ENCODE measurements at regions not wholly inside any gene's neighbourhood (a gene's known extent, or its start where the extent isn't known, plus 50 kb on each side); places are given as distances from the start of the nearest gene placed in this dataset.

DNA sequence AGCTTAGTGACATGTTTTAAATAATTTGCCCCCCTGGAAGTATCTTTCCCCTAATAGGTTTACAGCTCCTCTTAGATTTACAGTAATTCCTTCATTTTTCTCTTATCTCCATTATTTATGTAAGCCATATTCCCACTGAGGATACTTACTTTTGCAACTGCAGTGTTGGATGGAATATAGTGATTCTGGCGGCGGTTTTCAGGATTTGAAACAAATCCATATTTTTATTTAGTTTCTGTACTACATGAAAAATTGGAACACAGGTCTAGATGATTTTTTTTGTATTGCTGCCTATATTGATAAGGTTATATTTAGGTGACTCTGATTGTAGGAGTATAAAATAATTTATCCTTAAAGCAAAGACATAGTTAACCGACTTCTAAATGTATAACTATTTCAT, 391.6 kb upstream of the SUCLG2 start:
- Histone ChIP-seq H3K27ac (no peak overlapping the region), H3K4me1 (no peaks in the 10 kb centered on the region), H3K9me3 (no peaks in the 10 kb centered on the region), H3K36me3 (no peaks in the 10 kb centered on the region), H3K27me3 (replicated peaks in 1 of 7) (no peaks in the 10 kb centered on the region), H3K4me3 (no peak overlapping the region)
- 66 to 93% (median 88%) methylated on average over 3 of the region's 3 CpGs for WGBS, 5 donors
- DNase-seq, result no peak
- intact Hi-C loops (cut with DNase I; ENCODE audit: low total_unique reads), result no loop called here
- TF ChIP-seq POLR2AphosphoS5 (IDR thresholded peaks at IDR 0.05), result no peak
- TF ChIP-seq, protein P1, sequence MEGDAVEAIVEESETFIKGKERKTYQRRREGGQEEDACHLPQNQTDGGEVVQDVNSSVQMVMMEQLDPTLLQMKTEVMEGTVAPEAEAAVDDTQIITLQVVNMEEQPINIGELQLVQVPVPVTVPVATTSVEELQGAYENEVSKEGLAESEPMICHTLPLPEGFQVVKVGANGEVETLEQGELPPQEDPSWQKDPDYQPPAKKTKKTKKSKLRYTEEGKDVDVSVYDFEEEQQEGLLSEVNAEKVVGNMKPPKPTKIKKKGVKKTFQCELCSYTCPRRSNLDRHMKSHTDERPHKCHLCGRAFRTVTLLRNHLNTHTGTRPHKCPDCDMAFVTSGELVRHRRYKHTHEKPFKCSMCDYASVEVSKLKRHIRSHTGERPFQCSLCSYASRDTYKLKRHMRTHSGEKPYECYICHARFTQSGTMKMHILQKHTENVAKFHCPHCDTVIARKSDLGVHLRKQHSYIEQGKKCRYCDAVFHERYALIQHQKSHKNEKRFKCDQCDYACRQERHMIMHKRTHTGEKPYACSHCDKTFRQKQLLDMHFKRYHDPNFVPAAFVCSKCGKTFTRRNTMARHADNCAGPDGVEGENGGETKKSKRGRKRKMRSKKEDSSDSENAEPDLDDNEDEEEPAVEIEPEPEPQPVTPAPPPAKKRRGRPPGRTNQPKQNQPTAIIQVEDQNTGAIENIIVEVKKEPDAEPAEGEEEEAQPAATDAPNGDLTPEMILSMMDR (IDR thresholded peaks at IDR 0.05 in 8 of 11, conservative IDR thresholded peaks at IDR 0.05 in 3 of 11), result no peak
- TF ChIP-seq POLR2A (IDR thresholded peaks at IDR 0.05), result no peak

DNA sequence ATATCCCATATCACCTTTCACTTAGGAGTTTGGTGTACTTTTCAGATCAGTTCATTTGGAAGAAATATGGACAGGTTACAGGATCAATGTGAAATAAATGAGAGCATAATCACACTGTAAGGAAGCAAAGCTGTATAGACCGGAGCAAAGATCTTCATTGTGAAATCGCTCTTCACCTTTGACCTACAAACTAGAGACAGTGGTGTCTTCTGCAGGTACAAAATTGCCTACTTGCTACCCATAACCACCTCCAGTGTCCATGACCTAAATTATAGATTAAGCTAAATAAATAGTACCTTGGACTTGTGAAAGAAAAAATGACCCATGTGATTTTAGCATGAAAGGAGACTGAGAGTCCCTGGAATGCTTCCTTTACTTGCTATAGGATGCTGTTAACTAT, 379.5 kb upstream of the SUCLG2 start:
- no peak for DNase-seq
- Histone ChIP-seq H3K4me1 (no peaks in the 10 kb centered on the region), H3K27me3 (replicated peaks in 1 of 7) (no peaks in the 10 kb centered on the region), H3K4me3 (no peak overlapping the region), H3K27ac (no peak overlapping the region), H3K36me3 (no peaks in the 10 kb centered on the region), H3K9me3 (no peaks in the 10 kb centered on the region)
- TF ChIP-seq, protein P1 (IDR thresholded peaks at IDR 0.05 in 8 of 11, conservative IDR thresholded peaks at IDR 0.05 in 3 of 11), result no peak
- no peak for TF ChIP-seq POLR2A (IDR thresholded peaks at IDR 0.05)
- TF ChIP-seq POLR2AphosphoS5 (IDR thresholded peaks at IDR 0.05), result no peak
- intact Hi-C loops (cut with DNase I; ENCODE audit: low total_unique reads), result no loop called here
- 89 to 98% (median 93%) methylated on average over 2 of the region's 2 CpGs for WGBS, 5 donors

DNA sequence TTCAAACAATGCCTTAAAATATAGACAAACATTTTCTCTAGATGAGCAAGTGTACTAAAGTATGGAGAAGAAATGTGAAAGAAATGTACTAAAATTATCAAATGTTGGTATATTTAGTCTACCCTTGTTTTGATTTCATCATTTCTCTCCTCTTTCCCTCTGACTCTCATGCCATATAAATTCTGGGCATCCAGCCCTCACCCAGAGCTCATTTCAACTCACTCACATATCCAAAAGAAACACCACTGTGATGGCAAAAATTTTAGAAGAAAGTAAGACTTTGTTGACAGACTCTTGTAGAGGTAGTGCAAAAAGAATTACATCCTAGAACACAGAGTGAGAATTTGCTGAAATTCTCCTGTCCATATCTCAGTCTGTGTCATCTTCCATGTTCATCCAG, 377.8 kb upstream of the SUCLG2 start:
- TF ChIP-seq POLR2AphosphoS5 (IDR thresholded peaks at IDR 0.05) (no peak), POLR2A (IDR thresholded peaks at IDR 0.05) (no peak)
- TF ChIP-seq, protein P1 (IDR thresholded peaks at IDR 0.05 in 8 of 11, conservative IDR thresholded peaks at IDR 0.05 in 3 of 11), result no peak
- no peak overlapping the region for H3K4me3 ChIP-seq
- H3K36me3 ChIP-seq, result no peaks in the 10 kb centered on the region
- DNase-seq, result no peak
- H3K9me3 ChIP-seq, result no peaks in the 10 kb centered on the region
- intact Hi-C loops (cut with DNase I; ENCODE audit: low total_unique reads), result no loop called here
- no peaks in the 10 kb centered on the region for H3K27me3 ChIP-seq (replicated peaks in 1 of 7)
- H3K27ac ChIP-seq, result no peak overlapping the region
- H3K4me1 ChIP-seq, result no peaks in the 10 kb centered on the region

DNA sequence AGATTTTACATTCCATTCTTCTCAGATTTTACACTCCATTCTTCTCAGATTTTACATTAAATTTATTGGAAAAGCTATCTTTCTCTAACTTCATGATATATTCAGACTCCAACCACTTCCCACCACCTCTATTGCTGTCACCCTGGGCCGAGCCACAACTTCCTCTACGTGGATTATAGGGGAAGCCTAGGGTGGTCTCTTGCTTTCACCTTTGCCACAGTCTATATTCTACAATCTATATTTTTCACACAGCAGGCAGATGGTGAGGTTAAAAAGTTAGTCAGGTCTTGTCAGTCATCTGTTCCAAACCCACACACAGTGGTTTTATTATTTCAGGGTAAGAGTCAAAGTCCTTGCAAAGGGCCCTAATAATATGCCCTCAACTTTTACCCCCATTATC, 370.8 kb upstream of the SUCLG2 start:
- TF ChIP-seq, protein P1 (IDR thresholded peaks at IDR 0.05 in 8 of 11, conservative IDR thresholded peaks at IDR 0.05 in 3 of 11), result no peak
- TF ChIP-seq POLR2A (IDR thresholded peaks at IDR 0.05) (no peak), POLR2AphosphoS5 (IDR thresholded peaks at IDR 0.05) (no peak)
- H3K4me1 ChIP-seq, result no peaks in the 10 kb centered on the region
- H3K27ac ChIP-seq, result no peak overlapping the region
- no peak for DNase-seq
- no peak overlapping the region for H3K4me3 ChIP-seq
- H3K9me3 ChIP-seq, result no peaks in the 10 kb centered on the region
- H3K27me3 ChIP-seq (replicated peaks in 1 of 7), result no peaks in the 10 kb centered on the region
- 33 to 49% (median 39%) methylated on average over 2 of the region's 2 CpGs for WGBS, 5 donors
- intact Hi-C loops (cut with DNase I; ENCODE audit: low total_unique reads), result no loop called here
- no peaks in the 10 kb centered on the region for H3K36me3 ChIP-seq
